Uterus (tissue), 2 donors: ENCODE measurements at regions not wholly inside any gene's neighbourhood (a gene's known extent, or its start where the extent isn't known, plus 50 kb on each side); places are given as distances from the start of the nearest gene placed in this dataset.

ENCODE experiments used
- CTCF ChIP-seq, 4 experiments: fragments of 200-600 bp in 2 of 4; fragments of 450-650 bp in 2 of 4; sonication (generic) in 2 of 4; IDR thresholded peaks; one replicate each; pipeline ENCODE4 v1.5.1; 2016 to 2019; ENCODE audit warnings: antibody characterized with exemption in 4 of 4, mild to moderate bottlenecking in 2 of 4, moderate library complexity in 1 of 4
- POLR2A ChIP-seq, 2 donors: fragments of 450-650 bp; IDR thresholded peaks; one replicate each; pipeline ENCODE4 v1.6.1; 2016; ENCODE audit warnings: antibody characterized with exemption in 2 of 2, mild to moderate bottlenecking in 1 of 2, moderate library complexity in 1 of 2

- TF ChIP-seq CTCF (IDR thresholded peaks at IDR 0.05) (no peak), POLR2A (IDR thresholded peaks at IDR 0.05) (no peak)
Observed at GRCh38 chr4:53645108-53645507, 53.8 kb upstream of the LNX1 start.
